ENCODE measurements at regions not wholly inside any gene's neighbourhood (a gene's known extent, or its start where the extent isn't known, plus 50 kb on each side); places are given as distances from the start of the nearest gene placed in this dataset.
"Not testable (repeated sequence)": the region's sequence is repeated elsewhere in the genome, so short reads cannot be mapped to it uniquely, and the experiment has no call there.

GRCh38 chr13:58889474-58889873, 1257.9 kb downstream of the PCDH17 start:
- no peak for DNase-seq (ENCODE audit: low read depth, low spot score)

DNA sequence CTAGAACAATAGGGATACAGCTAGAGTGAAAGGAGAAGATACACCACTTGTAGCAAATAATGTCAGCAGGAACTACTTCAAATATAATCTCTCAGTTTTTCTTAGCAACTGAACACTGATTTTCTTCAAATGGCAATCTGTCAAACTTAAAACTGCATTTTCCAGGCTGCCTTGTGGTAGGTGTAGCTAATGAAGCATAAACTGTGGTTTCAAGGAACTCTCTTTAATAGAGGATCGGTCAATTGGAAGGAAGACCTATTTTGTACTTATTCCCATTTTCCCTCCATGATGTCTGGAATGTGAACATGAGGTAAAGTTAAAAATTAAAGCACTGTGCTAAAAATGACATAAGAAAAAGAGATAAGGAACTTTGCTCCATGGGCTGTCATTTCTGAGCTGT, 1261.9 kb downstream of the PCDH17 start:
- DNase-seq (ENCODE audit: low read depth, low spot score): no peak

- no peak for DNase-seq (ENCODE audit: low read depth, low spot score)
Observed at GRCh38 chr13:58906329-58907007, 1257.3 kb downstream of the DIAPH3 start.

DNA sequence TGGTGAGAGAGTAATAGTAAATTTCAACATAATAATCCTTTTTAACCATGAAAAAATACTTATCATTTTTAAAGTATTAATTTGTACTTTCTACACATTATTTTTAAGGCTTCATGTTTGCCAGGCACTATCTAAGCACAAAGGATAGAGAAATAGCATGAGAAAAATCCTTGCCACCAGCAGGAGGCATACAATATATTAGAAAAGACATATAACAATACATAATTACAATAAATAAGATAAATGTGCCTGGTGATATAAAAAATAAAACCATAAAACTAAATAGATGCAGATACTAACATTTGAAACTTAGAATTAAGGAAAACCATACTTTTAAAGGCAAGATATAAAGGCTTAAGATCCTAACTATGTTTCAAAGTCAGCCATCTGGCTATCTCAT, 1256.4 kb downstream of the DIAPH3 start:
- DNase-seq (ENCODE audit: low read depth, low spot score): no peak

DNA sequence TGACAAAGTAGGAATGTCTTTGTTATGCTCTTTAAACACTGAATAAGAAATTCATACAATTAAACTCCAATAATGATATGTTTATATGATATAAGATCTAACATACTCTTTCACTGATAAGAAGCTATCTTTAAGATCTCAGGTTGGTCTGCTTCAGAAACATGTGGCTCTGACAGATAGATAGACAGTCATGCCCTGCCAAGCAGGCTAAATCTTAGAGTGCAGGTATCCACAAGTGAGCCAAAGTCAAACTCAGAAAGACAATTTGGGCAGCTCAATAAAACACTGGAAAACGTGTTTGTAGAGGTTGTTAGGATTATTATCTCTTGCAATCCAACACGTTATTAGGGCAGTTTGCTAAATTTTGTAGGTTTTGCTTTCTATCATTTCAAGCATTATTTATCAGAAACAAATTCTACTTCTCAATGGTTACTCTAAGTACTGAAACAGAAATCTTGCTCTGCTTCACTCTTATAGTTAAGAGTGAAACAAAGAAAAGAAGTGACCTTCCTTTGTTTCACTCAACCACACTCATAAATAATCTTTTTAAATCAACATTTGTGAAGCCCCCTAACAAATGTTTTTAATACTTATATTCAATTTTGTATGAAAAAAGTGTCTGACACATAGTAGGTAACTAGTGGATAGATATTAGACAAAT, 1255.6 kb downstream of the DIAPH3 start:
- no peak for DNase-seq (ENCODE audit: low read depth, low spot score)

DNA sequence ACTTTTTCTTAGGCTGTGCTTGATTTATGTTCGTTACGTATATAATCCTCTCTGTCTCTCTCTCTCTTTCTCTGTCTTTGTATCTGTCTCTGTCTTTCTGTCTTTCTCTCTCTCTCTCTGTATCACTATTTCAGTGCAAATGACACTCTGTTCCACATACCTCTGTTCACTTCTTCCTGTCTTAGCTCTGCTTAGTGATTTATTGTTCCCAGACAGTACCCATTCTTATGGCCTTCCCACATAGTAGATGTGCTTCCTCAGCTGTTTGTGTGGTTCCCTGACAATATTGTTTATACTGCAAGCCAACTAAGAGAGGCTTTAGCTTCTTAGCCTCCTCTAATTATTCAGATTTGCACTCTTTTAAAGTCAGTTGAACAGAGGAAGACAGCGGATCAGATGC, 1244.2 kb downstream of the DIAPH3 start:
- DNase-seq (ENCODE audit: low read depth, low spot score): no peak

- DNase-seq (ENCODE audit: low read depth, low spot score): no peak
Observed at GRCh38 chr13:58921129-58921528, 1242.6 kb downstream of the DIAPH3 start.

GRCh38 chr13:58926858-58927257, 1236.9 kb downstream of the DIAPH3 start:
- DNase-seq (ENCODE audit: low read depth, low spot score): no peak

DNA sequence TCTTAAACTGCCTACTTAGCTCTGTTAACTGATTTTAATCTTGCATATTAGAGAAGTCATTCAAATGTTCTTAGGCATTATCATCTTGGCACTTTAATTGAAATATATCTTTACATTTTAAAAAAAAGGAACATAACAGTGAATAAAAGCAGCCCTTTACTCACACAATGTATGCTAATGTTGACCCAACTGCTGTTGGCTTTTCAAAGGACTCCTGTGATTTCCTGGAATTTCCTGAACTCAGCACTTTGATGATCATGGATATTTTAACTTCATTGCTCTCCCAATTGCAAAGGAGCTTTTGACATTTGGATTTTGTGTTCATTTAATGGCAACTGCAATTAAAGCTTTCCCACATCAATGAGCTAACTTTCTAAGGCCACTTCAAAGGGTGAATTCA, 1230.3 kb downstream of the DIAPH3 start:
- no peak for DNase-seq (ENCODE audit: low read depth, low spot score)

DNA sequence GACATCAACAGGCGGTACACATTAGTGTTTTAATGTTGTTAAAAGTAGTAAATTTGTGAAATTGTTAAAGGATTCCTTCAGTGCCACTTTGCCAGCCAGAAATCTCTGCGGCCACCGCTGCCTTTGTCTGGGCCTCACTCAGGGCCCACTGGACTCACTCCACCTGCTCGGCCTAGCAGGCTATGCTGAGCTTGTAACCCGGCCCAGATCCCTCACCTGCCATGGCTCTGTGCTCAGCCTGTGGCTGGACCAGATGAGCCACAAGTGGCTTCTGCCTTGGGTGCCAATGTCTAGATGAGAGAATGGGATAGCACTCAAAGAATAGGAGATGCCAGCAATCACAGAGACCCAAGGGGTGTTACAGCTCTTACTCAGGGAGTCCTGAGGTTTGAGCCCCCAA, 1228.0 kb downstream of the DIAPH3 start:
- no peak for DNase-seq (ENCODE audit: low read depth, low spot score)

GRCh38 chr13:58946274-58946673, 1217.5 kb downstream of the DIAPH3 start:
- no peak for DNase-seq (ENCODE audit: low read depth, low spot score)

DNA sequence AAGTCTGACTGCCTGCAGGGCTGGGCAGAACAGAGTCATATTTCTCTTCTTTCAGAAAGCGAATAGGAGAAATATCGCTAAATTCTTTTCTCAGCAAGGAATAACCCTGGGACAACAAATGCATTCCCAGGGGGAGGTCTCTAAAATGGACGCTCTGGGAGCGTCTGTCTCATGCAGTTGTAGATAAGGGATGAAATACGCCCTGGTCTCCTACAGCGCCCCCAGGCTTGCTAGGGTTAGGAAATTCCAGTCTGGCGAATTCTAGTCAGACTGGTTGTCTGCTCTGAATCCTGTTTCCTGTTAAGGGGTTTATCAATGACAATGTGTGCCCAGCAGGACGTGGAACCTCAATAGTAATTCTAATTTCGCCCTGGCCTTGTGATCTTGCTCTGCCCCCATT, 1214.1 kb downstream of the DIAPH3 start:
- no peak for DNase-seq (ENCODE audit: low read depth, low spot score)

DNA sequence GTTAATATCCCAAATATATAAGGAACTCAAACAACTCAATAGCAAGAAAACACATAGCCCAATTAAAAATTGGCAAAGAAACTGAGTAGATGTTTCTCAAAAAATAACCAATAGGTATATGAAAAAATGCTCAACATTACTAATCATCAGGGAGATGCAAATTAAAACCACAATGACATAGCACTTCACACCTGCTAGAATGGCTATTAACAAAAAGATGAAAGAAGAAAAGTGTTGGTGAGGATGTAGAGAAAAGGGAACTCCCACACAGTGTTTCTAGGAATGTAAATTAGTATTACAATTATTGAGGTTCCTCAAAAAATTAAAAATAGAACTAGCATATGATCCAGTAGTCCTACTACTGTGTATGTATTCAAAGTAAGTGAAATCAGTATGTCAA, 1212.8 kb downstream of the DIAPH3 start:
- no peak for DNase-seq (ENCODE audit: low read depth, low spot score)

GRCh38 chr13:58953638-58954037, 1210.1 kb downstream of the DIAPH3 start:
- DNase-seq (ENCODE audit: low read depth, low spot score): no peak

DNA sequence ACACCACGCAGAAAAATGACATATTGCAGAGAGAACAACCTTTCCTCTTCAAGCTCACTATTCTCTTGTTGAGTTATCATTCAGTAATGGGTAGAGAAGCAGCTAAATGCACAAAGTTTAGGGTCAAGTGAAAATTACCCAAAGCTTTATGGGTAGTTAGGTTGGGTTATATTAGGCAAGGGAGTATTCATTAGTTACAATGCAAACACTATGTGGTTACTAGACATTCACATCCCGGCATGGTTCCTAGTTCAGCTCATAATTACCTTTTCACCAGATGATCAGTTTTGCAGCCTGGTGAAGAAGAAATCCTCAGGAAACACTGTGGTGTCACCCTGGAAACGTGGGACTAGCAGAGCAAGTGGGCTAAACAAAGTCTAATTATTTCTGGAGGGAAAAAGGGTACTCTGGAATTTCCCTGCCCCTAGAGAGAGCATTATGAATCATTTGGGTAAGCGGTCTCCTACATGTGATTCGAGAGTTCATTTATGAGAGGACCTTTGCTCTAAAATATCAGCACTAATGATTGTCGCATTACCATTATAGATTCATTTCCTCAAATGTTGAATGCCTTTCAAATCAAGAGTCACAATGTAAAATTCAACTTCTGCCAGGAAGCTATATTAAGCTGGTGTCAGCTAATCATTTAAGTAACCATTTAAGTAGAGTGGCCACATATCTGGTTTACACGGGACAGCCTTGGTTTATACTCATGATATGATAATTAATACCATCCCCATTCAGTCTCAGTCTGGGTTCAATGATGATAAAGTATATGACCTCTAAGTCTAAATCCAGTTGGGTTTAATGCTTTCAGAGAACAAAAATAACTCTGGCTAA, 1208.0 kb downstream of the DIAPH3 start:
- no peak for DNase-seq (ENCODE audit: low read depth, low spot score)

DNA sequence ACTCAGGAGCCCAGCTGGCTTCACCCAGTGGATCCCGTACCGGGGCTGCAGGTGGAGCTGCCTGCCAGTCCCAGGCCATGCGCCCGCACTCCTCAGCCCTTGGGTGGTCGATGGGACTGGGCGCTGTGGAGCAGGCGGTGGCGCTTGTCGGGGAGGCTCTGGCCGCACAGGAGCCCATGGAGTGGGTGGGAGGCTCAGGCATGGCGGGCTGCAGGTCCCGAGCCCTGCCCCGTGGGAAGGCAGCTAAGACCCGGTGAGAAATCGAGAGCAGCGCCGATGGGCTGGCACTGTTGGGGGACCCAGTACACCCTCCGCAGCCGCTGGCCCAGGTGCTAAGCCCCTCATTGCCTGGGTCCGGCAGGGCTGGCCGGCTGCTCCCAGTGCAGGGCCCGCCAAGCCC, 1205.6 kb downstream of the DIAPH3 start:
- not testable (repeated sequence) for DNase-seq (ENCODE audit: low read depth, low spot score)

- no peak for DNase-seq (ENCODE audit: low read depth, low spot score)
Observed at GRCh38 chr13:58960888-58961287, 1202.8 kb downstream of the DIAPH3 start.

DNA sequence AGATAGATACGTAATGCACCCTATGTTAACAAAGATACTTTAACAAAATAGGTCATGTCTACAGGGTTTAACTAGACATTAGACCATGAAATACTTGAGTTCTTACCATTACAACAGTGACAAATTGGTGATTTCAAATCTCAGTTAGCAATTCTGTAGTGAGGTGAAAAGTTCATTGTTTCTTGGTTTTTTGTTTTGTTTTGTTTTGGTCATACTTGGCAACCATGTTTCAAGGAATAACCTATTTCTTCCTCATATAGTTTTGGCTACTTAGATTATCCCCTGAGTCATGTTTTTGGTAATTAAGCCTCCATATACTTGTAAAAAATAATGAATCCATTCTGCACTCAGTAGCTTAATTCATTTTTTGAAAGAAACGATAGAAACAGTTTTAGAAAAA, 1200.4 kb downstream of the DIAPH3 start:
- no peak for DNase-seq (ENCODE audit: low read depth, low spot score)

DNA sequence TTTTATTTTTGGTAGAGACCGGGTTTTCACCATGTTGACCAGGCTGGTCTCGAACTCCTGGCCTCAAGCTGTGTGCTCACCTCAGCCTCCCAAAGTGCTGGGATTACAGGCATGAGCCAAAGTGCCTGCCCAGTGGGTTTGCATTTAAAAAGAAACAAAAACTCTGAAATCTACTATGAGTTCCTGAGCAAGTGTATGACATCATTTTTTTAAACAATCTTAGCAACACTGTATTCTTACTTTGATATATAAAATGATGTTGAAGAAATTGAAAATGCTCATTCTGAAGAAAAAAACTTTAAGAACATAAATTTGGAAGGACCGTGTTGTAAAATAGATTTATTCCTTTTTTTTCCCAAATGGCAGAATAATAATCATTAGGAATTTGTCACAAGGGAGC, 1199.7 kb downstream of the DIAPH3 start:
- no peak for DNase-seq (ENCODE audit: low read depth, low spot score)

- no peak for DNase-seq (ENCODE audit: low read depth, low spot score)
Observed at GRCh38 chr13:58977085-58977484, 1186.6 kb downstream of the DIAPH3 start.

GRCh38 chr13:58978331-58978730, 1185.4 kb downstream of the DIAPH3 start:
- DNase-seq (ENCODE audit: low read depth, low spot score): no peak

DNA sequence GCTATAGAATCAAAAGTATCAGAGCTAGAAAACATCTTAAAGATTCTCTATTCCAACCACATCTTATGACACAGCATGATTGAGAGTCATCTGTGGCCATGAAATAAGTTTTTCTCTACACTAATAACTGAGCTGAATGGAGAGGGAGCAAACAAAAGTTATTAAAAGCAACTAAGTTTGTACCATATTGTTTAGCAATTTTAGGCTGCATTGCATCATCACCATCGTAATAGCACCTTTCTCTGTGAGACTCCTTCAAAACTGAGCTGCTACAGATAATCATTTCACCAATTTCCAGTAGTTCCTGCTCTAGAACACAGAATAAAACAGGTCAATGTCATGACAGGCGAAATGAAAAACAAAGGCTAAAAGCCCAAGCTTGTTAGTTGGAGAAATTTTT, 1183.9 kb downstream of the DIAPH3 start:
- DNase-seq (ENCODE audit: low read depth, low spot score): no peak

DNA sequence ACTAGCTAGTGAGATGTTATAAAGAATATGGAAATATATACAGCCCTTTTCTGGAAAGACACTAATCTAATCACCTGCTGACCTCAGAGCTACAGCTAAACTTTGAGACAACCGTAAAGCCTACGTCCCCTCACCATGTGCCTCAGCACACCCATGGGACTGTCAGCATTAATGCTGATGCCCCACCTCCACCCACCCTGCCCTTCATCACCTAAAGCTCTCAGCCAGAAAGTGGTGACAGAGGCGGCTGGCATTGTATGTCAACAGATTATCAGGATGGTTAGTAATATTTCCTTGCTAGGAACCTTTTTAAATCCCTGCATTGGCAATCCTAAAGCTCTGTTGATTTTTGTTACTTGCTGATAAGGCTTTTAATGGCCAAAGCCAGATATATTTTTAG, 1177.9 kb downstream of the DIAPH3 start:
- DNase-seq (ENCODE audit: low read depth, low spot score): no peak
